ENCODE measurements at regions not wholly inside any gene's neighbourhood (a gene's known extent, or its start where the extent isn't known, plus 50 kb on each side); places are given as distances from the start of the nearest gene placed in this dataset.

DNA sequence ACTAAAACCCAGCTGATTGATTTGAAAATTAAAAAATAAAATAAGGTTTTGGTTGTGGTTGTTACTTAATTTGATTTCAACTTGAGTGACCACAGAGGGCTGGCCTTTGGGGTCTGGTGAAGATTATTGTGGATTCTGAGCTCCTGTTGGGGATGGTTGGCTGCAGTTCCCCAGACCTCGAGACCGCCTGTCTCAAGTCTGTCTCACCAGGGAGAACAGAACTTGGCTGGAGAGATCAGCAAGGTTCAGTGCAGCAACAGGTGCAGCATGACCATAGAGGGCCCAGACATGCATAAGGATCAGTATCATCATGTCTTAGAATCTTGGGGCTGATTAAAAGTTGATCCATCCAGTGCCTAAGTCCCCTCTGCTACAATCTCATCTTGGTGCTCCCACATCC lies 491.9 kb downstream of the BCOR start:
- WGBS = 96% methylated on average over 2 of the region's 2 CpGs
- H3K9ac ChIP-seq (ENCODE audit: low read depth in 1 of 2, low read length in 2 of 2) = no peak overlapping the region
- H3K4me1 ChIP-seq (ENCODE audit: control insufficient read depth in 4 of 4, insufficient read depth in 4 of 4, low read length in 3 of 4) = no peaks in the 10 kb centered on the region
- no peaks in the 10 kb centered on the region for H3K36me3 ChIP-seq (ENCODE audit: control insufficient read depth in 4 of 4, insufficient read depth in 3 of 4, low read depth in 1 of 4, low read length in 3 of 4)
- H3K27me3 ChIP-seq (ENCODE audit: control insufficient read depth in 4 of 4, insufficient read depth in 4 of 4, low read length in 3 of 4) = no peaks in the 10 kb centered on the region
- peaks cover 0 to 6% (median 2%) of the 10 kb centered on the region in 4 donors for H3K9me3 ChIP-seq (ENCODE audit: control insufficient read depth in 4 of 4, low read length in 3 of 4)
- no peak overlapping the region for H3K4me3 ChIP-seq (ENCODE audit: low read depth in 1 of 3, low read length in 3 of 3)
- H3K27ac ChIP-seq (ENCODE audit: low read depth in 1 of 2, low read length in 2 of 2) = no peak overlapping the region
- no peak for DNase-seq (ENCODE audit: low spot score)
- TF ChIP-seq FOXA2 (IDR thresholded peaks at IDR 0.05) (no peak), TAF1 (conservative IDR thresholded peaks at IDR 0.05) (no peak), SP1 (IDR thresholded peaks at IDR 0.05) (no peak), HNF4G (IDR thresholded peaks at IDR 0.05) (no peak), GABPA (IDR thresholded peaks at IDR 0.05 in 1 of 2, conservative IDR thresholded peaks at IDR 0.05 in 1 of 2) (no peak), EGR1 (IDR thresholded peaks at IDR 0.05; ENCODE audit: low read depth in 2 of 2) (no peak), NR2F2 (IDR thresholded peaks at IDR 0.05) (no peak), RAD21 (IDR thresholded peaks at IDR 0.05) (no peak), JUND (IDR thresholded peaks at IDR 0.05) (no peak)
- TF ChIP-seq, protein P1, sequence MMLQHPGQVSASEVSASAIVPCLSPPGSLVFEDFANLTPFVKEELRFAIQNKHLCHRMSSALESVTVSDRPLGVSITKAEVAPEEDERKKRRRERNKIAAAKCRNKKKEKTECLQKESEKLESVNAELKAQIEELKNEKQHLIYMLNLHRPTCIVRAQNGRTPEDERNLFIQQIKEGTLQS (IDR thresholded peaks at IDR 0.05) = no peak
- TF ChIP-seq, protein P2, sequence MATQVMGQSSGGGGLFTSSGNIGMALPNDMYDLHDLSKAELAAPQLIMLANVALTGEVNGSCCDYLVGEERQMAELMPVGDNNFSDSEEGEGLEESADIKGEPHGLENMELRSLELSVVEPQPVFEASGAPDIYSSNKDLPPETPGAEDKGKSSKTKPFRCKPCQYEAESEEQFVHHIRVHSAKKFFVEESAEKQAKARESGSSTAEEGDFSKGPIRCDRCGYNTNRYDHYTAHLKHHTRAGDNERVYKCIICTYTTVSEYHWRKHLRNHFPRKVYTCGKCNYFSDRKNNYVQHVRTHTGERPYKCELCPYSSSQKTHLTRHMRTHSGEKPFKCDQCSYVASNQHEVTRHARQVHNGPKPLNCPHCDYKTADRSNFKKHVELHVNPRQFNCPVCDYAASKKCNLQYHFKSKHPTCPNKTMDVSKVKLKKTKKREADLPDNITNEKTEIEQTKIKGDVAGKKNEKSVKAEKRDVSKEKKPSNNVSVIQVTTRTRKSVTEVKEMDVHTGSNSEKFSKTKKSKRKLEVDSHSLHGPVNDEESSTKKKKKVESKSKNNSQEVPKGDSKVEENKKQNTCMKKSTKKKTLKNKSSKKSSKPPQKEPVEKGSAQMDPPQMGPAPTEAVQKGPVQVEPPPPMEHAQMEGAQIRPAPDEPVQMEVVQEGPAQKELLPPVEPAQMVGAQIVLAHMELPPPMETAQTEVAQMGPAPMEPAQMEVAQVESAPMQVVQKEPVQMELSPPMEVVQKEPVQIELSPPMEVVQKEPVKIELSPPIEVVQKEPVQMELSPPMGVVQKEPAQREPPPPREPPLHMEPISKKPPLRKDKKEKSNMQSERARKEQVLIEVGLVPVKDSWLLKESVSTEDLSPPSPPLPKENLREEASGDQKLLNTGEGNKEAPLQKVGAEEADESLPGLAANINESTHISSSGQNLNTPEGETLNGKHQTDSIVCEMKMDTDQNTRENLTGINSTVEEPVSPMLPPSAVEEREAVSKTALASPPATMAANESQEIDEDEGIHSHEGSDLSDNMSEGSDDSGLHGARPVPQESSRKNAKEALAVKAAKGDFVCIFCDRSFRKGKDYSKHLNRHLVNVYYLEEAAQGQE (IDR thresholded peaks at IDR 0.05) = no peak
- TF ChIP-seq, protein P3, sequence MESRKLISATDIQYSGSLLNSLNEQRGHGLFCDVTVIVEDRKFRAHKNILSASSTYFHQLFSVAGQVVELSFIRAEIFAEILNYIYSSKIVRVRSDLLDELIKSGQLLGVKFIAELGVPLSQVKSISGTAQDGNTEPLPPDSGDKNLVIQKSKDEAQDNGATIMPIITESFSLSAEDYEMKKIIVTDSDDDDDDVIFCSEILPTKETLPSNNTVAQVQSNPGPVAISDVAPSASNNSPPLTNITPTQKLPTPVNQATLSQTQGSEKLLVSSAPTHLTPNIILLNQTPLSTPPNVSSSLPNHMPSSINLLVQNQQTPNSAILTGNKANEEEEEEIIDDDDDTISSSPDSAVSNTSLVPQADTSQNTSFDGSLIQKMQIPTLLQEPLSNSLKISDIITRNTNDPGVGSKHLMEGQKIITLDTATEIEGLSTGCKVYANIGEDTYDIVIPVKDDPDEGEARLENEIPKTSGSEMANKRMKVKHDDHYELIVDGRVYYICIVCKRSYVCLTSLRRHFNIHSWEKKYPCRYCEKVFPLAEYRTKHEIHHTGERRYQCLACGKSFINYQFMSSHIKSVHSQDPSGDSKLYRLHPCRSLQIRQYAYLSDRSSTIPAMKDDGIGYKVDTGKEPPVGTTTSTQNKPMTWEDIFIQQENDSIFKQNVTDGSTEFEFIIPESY (IDR thresholded peaks at IDR 0.05) = no peak

DNA sequence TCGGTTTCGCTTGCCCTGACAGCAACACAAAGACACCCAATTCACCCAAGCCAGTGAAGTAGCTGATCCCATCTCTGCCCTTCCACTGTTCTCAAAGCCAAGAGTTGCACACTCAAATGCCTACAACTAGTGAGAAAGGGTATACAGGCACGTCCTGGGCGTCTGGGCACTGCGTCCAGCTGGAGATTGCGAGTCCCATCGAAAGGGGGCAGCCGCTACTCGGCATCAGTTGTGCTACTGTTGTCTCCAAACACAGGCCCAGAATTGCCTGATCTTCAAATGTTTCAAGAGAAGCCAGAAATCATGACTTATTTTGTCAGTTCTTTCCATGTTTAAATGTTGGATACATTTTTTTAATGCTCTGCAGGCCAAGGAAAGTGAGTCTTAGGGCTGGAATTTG lies 487.8 kb downstream of the BCOR start:
- DNase-seq (ENCODE audit: low spot score) = no peak
- no peaks in the 10 kb centered on the region for H3K36me3 ChIP-seq (ENCODE audit: control insufficient read depth in 4 of 4, insufficient read depth in 3 of 4, low read depth in 1 of 4, low read length in 3 of 4)
- H3K27me3 ChIP-seq (ENCODE audit: control insufficient read depth in 4 of 4, insufficient read depth in 4 of 4, low read length in 3 of 4) = no peaks in the 10 kb centered on the region
- WGBS = 90% methylated on average over 9 of the region's 9 CpGs
- H3K9ac ChIP-seq (ENCODE audit: low read depth in 1 of 2, low read length in 2 of 2) = no peak overlapping the region
- TF ChIP-seq HNF4A (conservative IDR thresholded peaks at IDR 0.05) (no peak), JUND (IDR thresholded peaks at IDR 0.05) (no peak), FOXA1 (IDR thresholded peaks at IDR 0.05) (no peak), GABPA (IDR thresholded peaks at IDR 0.05 in 1 of 2, conservative IDR thresholded peaks at IDR 0.05 in 1 of 2) (no peak), NR2F2 (IDR thresholded peaks at IDR 0.05) (no peak), SP1 (IDR thresholded peaks at IDR 0.05) (no peak)
- TF ChIP-seq, protein P4, sequence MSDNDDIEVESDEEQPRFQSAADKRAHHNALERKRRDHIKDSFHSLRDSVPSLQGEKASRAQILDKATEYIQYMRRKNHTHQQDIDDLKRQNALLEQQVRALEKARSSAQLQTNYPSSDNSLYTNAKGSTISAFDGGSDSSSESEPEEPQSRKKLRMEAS (IDR thresholded peaks at IDR 0.05) = no peak
- TF ChIP-seq, protein P2 (IDR thresholded peaks at IDR 0.05) = no peak
- TF ChIP-seq, protein P1 (IDR thresholded peaks at IDR 0.05) = no peak
- no peak overlapping the region for H3K27ac ChIP-seq (ENCODE audit: low read depth in 1 of 2, low read length in 2 of 2)
- peaks cover 0 to 6% (median 2%) of the 10 kb centered on the region in 4 donors for H3K9me3 ChIP-seq (ENCODE audit: control insufficient read depth in 4 of 4, low read length in 3 of 4)
- H3K4me1 ChIP-seq (ENCODE audit: control insufficient read depth in 4 of 4, insufficient read depth in 4 of 4, low read length in 3 of 4) = peaks cover 2 to 13% (median 7%) of the 10 kb centered on the region in 4 donors
- H3K4me3 ChIP-seq (ENCODE audit: low read depth in 1 of 3, low read length in 3 of 3) = no peak overlapping the region
